Stimulated activated CD8-positive, alpha-beta memory T cell treated with anti-CD3 and anti-CD28 coated beads, Interleukin-4, amount 100 ng/mL, for 4 hours (primary cell): ENCODE measurements at regions not wholly inside any gene's neighbourhood (a gene's known extent, or its start where the extent isn't known, plus 50 kb on each side); places are given as distances from the start of the nearest gene placed in this dataset.

ENCODE experiments used
- DNase-seq, 2 donors: peaks; one replicate each; pipeline ENCODE4 v3.0.0-alpha.2; 2020; ENCODE audit warnings: low read depth in 2 of 2, low spot score in 1 of 2

- no peak for DNase-seq
Measured at GRCh38 chrY:12552471-12553283, 148.4 kb upstream of the USP9Y start.

GRCh38 chrY:12553909-12554308 lies 147.1 kb upstream of the USP9Y start:
- no peak for DNase-seq

- no peak for DNase-seq
Measured at GRCh38 chrY:12555005-12555404, 146.0 kb upstream of the USP9Y start.

- DNase-seq, result no peak
Measured at GRCh38 chrY:12559007-12559406, 142.0 kb upstream of the USP9Y start.

- no peak for DNase-seq
Measured at GRCh38 chrY:12576278-12576677, 124.8 kb upstream of the USP9Y start.

- DNase-seq, result no peak
Measured at GRCh38 chrY:12593532-12594216, 107.4 kb upstream of the USP9Y start.

- DNase-seq, result no peak
Measured at GRCh38 chrY:12598783-12599182, 102.2 kb upstream of the USP9Y start.

GRCh38 chrY:12605426-12605825 lies 95.6 kb upstream of the USP9Y start:
- no peak for DNase-seq

- no peak for DNase-seq
Measured at GRCh38 chrY:12610861-12611260, 90.2 kb upstream of the USP9Y start.

- DNase-seq, result no peak
Measured at GRCh38 chrY:12615733-12616446, 85.1 kb upstream of the USP9Y start.

GRCh38 chrY:12621454-12622081 lies 79.5 kb upstream of the USP9Y start:
- DNase-seq, result no peak

GRCh38 chrY:12623204-12623603 lies 77.8 kb upstream of the USP9Y start:
- no peak for DNase-seq

- DNase-seq, result no peak
Measured at GRCh38 chrY:12642986-12643385, 58.0 kb upstream of the USP9Y start.

GRCh38 chrY:12643693-12644348 lies 57.2 kb upstream of the USP9Y start:
- DNase-seq, result no peak

- DNase-seq, result no peak
Measured at GRCh38 chrY:12651095-12651494, 49.9 kb upstream of the USP9Y start.
